ENCODE measurements at regions not wholly inside any gene's neighbourhood (a gene's known extent, or its start where the extent isn't known, plus 50 kb on each side); places are given as distances from the start of the nearest gene placed in this dataset.
"Not testable (repeated sequence)": the region's sequence is repeated elsewhere in the genome, so short reads cannot be mapped to it uniquely, and the experiment has no call there.

- no peak for DNase-seq
Measured at GRCh38 chrX:54615109-54615508, 85.1 kb downstream of the GNL3L start.

- DNase-seq = peak; percentile 69
Measured at GRCh38 chrX:54633641-54634040, 103.6 kb downstream of the GNL3L start.

- DNase-seq = no peak
Measured at GRCh38 chrX:54639018-54639345, 109.0 kb downstream of the GNL3L start.

- peak; percentile 98 for DNase-seq
Measured at GRCh38 chrX:54639346-54640102, 109.5 kb downstream of the GNL3L start.

- DNase-seq = no peak
Measured at GRCh38 chrX:54640103-54640690, 110.2 kb downstream of the GNL3L start.

GRCh38 chrX:54640736-54641135 lies 110.7 kb downstream of the GNL3L start:
- DNase-seq = no peak

GRCh38 chrX:54641530-54641929 lies 111.5 kb downstream of the GNL3L start:
- DNase-seq = no peak

GRCh38 chrX:54647607-54648006 lies 117.6 kb downstream of the GNL3L start:
- DNase-seq = not testable (repeated sequence)

GRCh38 chrX:54659547-54659946 lies 129.5 kb downstream of the GNL3L start:
- no peak for DNase-seq

GRCh38 chrX:54675762-54676161 lies 122.3 kb downstream of the ITIH6 start:
- DNase-seq = no peak

GRCh38 chrX:54695231-54695630 lies 102.8 kb downstream of the ITIH6 start:
- DNase-seq = no peak

GRCh38 chrX:54695816-54696487 lies 102.1 kb downstream of the ITIH6 start:
- no peak for DNase-seq
